ENCODE measurements at regions not wholly inside any gene's neighbourhood (a gene's known extent, or its start where the extent isn't known, plus 50 kb on each side); places are given as distances from the start of the nearest gene placed in this dataset.

DNA sequence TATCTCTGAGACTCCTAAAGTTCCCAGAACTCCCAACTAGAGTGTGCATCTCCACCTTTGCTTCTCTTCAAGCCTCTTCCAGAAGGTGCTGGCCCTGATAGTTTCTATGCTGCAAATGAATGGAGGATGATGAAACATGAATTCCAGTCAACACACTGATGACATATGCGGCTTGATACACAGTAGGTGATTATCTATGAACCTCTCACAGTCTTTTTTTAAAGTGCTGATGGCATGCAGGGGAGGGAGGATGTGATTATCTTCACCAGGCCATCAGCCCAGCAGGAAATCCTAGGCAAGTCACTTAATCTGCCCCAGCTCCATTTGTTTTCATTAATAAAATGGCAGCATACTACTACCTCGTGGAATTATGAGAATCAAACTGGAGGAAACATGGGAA lies 548.5 kb downstream of the SOX6 start:
- no peak for DNase-seq (ENCODE audit: low read depth in 2 of 2)

DNA sequence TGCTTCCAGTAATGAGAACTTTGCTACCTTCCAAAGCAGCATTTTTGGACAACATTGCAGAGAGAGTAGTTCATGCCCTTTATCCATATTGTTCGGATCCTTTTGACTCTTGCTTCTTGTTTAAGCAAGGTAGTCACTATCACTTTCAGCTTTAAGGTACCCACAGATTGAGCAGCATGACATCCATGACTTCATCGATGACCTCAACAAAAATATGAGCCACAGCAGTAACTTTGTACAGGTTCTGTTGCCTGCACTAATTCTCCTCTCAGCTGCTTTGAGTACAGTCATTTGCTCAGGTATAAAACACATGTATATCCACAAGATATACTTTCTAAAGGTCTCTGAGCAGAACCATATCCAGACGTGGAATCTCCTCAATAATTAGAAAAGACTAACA lies 546.3 kb downstream of the SOX6 start:
- DNase-seq (ENCODE audit: low read depth in 2 of 2): no peak

DNA sequence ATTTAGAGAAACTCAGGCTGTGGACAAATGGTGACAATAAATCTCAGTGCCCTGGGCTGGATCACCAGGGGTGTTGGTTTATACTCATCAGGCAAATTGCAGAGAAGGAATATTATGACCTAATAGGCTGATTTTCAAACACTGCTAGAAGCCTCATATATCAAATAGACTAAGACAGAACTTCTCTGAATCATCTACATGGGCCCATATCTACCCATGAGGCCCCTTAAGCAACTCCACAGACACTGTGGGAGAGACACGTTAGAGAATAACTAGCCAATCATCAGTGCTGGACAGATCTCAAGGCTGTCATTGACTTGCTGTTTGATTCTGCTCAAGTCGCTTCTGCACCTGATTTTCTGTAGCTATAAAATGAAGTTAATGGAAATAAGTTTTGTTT lies 545.8 kb downstream of the SOX6 start:
- DNase-seq (ENCODE audit: low read depth in 2 of 2): no peak

DNA sequence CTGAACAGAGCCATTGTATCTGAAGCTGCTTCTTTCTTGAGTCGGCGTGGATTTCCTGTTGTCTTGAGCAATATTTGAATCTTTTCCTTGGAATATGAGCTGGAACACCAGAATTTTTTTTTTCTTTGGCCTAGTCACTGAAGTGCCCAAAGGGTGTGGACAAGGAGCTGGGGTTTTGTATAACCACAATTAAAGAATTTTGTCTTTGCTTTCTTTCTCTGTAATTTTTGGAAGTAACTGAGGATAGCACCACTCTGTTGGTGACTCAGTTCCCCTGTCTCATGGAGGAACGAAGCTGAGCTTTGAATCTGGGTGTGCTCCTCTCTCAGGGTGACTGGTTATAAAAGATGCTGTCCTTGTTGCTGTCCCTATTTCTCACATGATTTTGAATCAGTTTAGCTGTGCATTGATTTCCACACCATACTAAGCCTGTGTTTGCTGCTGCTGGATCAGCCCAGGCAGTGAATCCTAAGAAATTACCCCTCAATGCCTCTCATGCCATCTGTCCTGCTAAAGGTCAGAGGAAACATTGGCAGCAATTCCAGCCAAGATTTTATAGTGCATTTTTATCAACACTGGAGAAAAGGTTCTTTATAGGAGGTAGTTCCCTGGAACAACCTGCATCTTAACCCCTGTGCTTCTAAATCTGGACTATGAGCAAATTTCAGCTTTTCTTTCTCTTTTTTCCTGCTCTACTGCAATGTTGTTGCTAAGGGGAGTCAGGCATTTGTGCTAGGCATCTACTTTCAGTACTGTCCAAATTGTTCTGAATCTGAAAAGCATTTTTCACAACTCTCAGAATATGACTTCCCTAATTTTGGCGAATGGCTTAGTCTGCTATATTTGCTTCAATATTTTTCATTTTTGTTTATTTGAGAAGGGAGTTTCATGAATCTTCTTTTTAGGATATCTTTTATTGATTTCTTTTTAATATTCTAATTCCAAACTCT lies 540.8 kb downstream of the SOX6 start:
- DNase-seq (ENCODE audit: low read depth in 2 of 2): no peak

DNA sequence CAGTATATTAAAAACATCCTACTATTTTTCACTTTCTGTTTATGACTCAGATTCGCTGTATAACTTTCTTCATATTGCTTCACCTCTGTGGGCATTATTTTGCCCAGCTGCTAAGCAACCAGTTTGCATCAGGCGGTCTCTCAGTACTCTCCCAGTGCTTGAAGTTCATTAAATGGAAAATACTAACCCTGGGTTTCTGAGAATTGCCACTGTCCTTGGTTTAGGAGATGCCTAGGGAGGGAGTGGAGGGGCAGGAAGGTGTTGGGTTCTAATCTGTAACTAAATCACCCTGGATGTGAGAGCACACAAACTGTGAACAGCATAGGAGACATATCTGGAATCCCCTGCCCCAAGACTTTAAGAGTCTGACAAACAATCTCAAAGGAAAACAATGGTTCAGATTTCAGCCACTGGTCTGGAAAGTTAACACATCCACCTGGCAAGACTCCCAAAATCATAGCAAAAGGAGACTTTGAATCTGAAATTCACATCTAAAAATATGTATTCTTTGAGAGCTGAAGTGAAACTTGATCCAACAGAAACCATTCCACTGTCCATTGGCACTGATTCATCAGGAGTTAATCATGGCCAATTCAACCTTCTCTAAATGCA lies 540.0 kb downstream of the SOX6 start:
- peak in 1 of 2 experiments; percentile 0 for DNase-seq (ENCODE audit: low read depth in 2 of 2)

DNA sequence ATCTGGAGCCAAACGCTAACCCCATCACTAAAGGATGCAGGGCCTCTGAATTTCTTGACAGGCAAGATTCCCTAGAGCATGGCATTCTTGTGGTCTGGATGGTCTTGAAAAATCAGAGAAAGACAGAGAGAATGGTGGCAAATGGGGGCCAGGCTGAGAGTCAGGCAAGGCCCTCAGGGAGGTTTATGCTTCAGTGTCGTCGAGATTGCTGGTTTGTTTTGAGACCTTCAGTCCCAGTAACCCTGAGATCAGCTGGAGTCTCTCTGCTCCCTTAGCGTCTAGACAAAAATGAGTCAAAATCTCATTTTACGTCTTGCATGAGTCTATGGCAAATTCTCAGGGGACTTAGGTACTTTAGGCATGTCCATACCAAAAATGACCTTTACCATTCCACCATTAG lies 539.3 kb downstream of the SOX6 start:
- DNase-seq (ENCODE audit: low read depth in 2 of 2): no peak

DNA sequence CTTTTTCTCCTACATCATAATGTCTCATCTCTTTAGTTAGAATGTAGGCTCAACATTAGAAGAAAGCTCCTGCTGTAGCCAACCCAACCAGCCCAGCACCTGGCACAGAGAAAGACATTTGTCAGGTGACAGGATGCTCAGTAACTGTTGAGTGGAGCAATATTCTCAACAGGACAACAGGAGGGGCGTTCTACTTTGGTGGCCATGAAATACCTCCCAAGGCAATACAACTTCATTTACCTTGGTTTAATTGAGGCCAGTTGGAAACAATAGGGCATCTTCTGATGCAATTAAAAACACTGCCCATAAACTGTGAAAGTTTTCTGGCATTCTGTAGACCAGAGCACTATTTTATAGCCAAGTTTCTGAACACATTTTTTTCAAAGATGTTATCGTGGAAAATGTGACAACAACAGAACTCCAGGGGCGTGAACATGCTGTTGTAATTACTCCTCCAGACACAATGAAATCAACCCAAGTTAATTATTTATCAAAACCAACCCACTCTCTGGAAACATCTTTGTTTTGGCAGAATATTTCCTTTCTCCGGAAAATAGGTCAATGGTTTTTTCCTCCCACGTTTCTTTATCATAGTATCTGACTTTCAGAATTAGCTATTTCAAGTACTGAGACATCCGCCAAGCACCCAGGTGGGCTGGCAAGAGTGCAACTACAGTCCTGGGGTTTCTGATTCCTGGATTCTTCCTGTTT lies 538.1 kb downstream of the SOX6 start:
- DNase-seq (ENCODE audit: low read depth in 2 of 2): no peak

DNA sequence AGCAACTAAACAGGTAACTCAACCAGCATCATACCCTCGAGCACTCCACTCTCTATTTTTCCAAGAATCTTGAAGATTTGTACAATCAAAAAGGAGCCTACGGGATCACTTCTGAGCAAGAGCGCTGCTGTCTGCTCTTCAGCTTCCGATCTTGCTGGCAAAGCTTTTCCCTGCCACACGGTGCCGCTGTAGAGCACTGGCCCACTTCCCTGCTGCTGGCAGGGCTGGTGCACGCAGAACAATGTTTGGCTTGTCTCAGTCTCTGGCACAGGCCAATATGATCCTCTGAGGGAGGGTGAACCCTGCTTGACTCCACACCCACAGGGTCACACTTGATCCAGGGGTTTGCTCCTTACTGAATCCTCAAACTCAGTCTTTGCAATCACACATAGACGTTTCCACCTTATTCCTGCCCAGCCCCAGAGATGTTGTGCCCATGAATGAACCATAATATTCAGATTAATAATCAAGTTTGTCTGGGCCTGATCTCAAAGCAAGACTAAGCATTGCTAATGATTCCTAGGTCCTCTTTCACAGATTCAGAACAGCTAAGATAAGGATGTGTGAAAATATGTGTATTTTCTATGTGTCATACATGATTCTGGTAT lies 536.6 kb downstream of the SOX6 start:
- DNase-seq (ENCODE audit: low read depth in 2 of 2): peak in 1 of 2 experiments; percentile 30

DNA sequence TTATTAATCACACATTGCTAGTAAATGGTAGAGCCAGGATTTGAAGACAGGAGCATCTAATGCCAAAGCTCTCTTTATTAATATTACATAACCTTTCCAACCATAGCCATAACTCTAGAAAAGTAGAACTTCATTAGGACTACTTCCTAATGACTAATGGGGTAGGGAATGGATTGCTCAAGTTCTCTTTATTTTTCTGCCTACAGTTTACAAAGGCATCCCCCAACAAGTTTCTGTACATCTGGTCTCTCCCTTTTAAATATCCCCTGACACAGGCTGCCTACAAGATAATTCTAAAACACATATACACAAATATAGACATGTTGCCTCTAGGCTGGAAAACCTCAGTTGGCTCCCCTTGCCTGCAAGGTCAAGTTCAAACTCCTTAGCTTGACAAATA lies 534.9 kb downstream of the SOX6 start:
- no peak for DNase-seq (ENCODE audit: low read depth in 2 of 2)

DNA sequence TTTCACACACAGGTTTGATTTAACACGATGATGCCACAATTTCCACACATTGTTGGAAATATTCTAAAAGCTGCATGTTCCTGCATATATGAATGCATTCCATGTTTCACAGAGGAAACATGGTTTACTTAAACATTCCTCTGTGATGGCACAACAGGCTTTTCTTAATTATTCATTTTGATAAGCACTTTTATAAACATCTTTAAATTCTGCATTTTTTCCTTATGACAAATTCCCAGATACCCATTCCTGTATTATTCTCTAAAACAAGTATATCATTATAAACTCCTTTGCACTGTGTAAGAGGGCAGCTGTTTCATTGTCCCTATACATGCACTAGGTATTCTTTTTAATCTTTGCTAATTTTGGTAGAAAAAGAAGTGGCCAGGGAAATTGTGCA lies 532.3 kb downstream of the SOX6 start:
- DNase-seq (ENCODE audit: low read depth in 2 of 2): no peak

DNA sequence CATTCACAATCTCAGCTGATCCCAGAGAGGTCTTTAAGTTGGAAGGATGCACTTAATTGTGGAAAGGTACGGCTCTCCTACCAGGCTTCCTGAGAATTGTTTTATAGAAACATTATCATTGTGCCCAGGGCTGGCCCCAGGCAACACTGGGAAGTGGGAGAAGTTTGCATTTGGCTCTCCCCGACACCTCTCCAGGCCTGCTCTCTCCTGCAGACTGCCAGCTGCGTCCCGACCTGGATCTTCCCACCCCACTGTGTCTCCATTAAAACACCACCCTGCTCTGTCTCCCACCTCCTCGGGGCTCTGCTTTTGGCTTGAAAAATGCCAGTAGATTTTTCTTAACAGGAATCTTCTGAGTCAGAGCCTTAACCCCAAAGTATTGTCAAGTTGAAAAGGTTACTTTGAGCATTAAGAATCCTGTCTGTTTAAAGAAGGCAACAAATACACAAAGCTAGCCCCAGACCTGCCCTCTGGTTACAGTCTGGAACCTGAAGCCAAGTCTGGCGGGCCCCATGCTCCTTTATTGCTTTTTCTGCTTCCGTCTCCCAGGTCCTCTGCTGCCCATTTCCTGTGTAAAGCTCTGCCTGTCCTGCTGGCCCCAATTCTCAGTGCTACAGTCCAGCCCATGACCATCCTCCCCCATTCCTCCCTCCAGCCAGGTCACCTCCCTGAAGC lies 530.2 kb downstream of the SOX6 start:
- DNase-seq (ENCODE audit: low read depth in 2 of 2): no peak

DNA sequence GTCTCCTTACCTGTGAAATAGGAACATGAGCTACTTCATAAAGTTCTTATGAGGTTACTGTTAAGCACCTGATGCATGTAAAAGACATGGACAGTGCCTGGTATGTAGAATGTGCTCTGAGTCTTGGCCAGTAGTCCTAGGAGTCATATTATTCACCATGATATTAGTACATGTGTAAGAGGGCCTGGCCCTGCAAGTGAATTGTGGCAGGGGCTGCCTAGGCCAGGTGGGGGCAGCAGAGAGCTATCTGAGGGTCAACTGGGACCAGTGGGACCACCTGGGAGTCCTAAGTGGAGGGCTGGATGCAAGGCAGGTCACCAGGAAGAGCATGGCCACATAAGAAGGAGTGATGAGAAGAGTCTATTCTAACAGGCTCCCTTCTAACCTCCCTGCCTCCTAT lies 529.5 kb downstream of the SOX6 start:
- DNase-seq (ENCODE audit: low read depth in 2 of 2): peak in 1 of 2 experiments; percentile 8

DNA sequence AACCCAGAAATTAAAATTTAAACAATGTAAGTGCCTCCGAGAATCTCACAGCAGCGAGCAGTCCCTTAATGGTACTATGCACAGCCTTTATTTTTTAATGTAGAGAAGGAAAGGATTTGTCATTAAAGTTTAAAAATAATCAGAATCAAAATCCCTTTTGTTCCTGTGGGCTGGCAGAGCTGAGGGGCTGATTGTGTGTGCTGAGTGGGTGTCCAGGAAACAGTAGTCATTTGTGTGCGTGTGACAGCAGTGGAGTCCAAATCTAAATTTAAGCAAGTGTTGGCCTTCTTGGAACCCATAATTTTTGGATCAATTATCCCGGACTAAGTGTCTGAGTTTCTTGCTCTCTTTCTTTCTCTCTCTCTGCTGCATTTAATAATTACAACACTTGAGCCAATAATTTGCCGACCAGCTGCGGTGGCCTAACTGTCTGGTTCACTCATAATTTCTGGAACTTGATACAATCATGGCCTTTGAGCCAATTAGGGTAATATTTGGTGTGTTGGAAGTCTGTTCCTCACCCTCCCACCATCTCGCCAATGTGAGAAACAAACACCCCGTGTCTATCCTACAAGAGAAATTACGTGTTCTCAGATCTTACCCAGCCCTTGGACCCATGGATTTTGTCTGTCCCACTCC lies 528.0 kb downstream of the SOX6 start:
- no peak for DNase-seq (ENCODE audit: low read depth in 2 of 2)

DNA sequence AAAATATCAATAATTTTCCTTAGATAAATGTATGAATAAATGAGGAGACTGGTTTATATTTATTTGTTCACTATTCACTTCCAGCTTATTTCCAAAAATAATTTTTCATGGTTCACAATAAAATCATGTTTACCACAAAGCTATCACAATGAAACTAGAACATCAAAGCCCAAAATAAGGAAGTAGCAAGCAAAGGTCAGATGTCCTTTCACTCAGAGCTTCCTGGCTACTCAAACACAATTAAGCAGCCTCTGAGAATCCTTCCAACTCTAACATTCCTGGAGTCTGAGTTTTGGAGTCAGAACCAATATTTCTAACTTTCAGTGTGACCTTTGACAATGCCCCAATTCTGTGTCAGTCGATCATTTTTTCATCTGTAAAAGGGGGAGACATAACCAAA lies 527.0 kb downstream of the SOX6 start:
- no peak for DNase-seq (ENCODE audit: low read depth in 2 of 2)

DNA sequence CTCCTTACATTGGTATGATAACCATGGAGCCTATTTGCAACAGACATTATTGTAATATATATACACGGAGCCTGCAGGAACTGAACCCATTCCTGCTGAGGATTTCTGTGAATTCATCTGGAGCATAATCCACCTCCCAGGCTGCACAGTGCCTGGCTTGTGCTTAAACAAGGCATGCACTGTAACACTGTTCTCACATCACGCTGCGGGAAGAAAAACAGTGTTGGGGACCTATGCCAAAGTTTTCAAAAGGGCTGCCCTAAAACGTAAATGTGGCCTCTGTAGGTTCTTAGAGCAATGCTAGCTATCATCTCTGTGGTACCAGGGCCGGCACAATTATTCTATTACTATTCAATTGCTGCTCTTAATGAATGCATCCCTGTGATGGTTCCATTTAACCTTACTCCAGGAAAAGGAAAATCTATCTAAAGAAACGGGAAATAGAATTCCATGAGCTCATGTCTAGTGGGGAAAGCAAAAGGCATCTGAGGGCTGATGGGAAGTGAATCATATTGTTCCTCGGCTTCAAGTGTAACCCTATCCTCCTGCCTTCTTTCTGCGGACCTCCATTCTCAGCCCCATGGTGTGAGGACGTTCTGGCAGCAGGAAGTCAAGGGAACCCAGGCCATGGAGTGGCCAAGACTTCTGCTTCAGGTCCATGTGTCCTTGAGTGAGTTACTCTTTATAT lies 525.5 kb downstream of the SOX6 start:
- DNase-seq (ENCODE audit: low read depth in 2 of 2): no peak

DNA sequence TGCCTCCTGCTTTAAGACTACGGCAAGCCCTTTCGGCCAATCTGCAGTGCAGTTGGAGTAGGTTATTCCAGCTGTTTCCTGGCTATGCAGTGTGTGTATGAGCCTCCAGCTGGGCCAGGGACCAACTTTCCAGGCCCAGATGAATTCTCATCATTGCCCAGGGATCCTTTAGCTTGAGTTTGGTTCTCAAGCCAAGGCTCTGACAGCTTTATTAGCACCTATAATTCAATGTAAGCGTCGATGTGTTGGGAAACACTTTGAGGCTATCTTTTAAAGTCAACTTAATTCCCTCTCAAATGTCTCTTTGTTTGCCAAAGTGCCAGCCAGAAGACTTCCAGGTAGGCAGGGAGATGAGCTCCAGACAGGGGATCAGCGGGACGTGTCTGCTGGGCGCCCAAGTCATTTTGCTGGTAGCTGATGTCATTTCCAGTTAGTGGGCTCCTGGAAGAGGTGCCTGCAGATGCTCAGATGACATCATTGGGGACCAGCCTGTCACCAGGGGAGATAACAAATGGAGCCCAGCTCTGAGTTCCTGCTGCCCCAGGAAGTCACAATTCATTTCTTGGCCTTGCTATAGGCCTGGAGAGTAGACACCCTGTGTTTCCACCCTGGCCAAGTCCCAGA lies 520.4 kb downstream of the SOX6 start:
- DNase-seq (ENCODE audit: low read depth in 2 of 2): no peak

DNA sequence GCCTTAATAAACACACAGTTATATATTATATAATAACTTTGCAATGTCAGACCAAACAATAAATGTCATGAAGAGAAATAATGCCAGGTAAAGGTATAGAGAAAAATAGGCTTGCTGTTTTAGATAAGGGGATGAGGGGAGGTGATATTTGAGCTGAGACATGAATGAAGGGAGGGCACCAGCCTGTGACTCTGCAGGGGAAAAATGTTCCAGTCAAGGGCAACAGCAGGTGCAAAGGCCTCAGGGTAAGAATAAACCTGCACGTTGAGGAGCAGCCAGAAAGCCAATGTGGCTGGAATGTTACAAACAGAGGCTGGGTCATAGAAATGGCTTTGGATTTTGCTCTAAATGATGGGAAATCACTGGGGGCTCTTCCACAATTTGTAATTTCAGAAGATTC lies 519.6 kb downstream of the SOX6 start:
- DNase-seq (ENCODE audit: low read depth in 2 of 2): no peak

DNA sequence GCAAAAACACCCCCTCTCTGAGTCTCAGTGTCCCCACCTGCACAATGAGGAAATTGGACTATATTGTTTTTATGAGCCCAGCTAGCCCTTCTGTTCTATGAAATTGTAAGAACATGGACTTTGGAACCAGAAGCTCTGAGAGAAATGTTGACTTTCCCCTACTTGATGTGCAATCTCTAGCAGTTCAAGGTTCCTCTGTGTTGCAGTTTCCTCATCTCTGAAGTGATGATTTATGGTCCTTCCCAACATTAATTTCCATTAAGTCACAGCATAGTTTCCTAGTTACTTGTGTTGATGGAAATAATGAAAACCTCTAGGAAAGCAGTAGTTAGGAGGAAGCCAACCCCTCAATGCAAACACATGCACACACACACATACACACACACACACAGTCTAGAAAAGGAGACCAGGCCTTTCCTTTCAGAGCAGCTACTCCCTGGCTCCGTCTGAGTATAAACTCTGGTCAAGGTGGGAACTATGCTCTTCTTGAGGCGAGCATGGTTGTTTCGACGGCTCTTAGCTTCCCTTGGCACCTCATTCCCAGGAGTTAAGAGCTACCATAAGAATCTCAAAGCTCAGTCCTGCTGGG lies 518.4 kb downstream of the SOX6 start:
- no peak for DNase-seq (ENCODE audit: low read depth in 2 of 2)

DNA sequence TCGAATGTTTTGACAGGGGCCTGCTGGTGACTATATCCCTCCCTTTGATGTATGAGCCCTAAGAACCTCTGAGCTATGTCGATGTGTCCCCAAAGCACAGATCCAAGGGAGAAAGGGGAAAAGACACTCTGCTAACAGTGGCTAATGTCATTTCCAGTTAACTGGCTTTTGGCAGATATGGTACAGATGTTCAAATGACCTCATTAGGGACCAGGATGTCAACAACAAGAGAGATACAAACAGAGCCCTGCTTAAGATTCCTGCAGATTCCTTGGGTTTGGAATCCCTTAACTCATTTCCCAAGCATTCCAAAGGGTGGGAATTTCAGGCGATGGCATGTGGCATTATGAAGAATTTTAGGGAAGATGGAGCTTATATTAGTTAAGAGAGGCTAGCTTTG lies 517.3 kb downstream of the SOX6 start:
- no peak for DNase-seq (ENCODE audit: low read depth in 2 of 2)

DNA sequence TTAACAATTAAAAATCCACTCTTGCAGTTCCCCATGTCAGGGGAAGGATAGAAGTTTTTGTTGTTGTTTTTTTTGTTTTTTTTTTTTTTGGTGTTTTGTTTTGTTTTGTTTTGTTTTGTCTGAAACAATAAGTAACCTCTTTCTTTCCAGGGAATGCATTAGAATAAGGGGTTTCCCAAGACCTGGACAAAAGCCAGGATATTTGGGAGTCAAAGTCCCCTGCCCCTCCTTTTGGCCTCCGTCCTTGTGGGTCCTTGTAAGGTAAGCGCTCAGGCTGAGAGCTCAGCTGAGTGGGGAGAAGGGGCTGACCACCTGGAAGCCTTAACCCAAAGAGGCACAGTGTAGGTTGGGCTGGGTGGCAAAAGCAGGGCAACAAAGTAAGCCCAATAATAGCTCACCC lies 515.4 kb downstream of the SOX6 start:
- DNase-seq (ENCODE audit: low read depth in 2 of 2): no peak

Measured in stimulated activated CD4-positive, alpha-beta T cell treated with anti-CD3 and anti-CD28 coated beads, Interleukin-12 subunit alpha, Interleukin-12 subunit beta, amount 100 ng/mL, for 24 hours (primary cell).